PC-9 (cell line): ENCODE measurements at regions not wholly inside any gene's neighbourhood (a gene's known extent, or its start where the extent isn't known, plus 50 kb on each side); places are given as distances from the start of the nearest gene placed in this dataset.

Source experiments
- EZH2 ChIP-seq: fragments of 200-600 bp; sonication (generic); IDR thresholded peaks from 2 replicates; pipeline ENCODE4 v1.8.0; 2017; ENCODE audit warnings: antibody characterized with exemption, low read depth
- TF ChIP-seq, protein P1 (sequence below): fragments of 200-600 bp; sonication (generic); conservative IDR thresholded peaks from 2 replicates; pipeline ENCODE4 v1.6.1; 2017; ENCODE audit warnings: mixed run types, antibody characterized with exemption, mild to moderate bottlenecking, moderate library complexity

DNA sequence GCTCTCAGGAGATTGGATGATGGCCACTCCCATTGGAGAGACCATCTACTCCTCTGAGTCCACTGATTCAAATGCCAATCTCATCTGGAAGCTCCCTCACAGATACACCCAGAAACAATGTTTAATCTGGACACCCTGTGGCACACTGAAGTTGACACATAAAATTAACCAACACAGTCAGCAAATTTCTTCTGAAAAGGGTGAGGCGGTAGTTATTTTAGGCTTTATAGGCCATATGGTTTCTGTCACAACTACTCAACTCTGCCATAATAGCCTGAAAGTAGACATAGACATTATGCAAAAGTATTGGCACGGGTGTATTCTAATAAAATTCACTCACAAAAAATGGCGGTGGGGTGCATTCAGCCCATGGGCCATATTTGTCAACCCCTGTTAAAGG is 244.5 kb upstream of the VLDLR start:
- no peak for TF ChIP-seq EZH2
- TF ChIP-seq, protein P1, sequence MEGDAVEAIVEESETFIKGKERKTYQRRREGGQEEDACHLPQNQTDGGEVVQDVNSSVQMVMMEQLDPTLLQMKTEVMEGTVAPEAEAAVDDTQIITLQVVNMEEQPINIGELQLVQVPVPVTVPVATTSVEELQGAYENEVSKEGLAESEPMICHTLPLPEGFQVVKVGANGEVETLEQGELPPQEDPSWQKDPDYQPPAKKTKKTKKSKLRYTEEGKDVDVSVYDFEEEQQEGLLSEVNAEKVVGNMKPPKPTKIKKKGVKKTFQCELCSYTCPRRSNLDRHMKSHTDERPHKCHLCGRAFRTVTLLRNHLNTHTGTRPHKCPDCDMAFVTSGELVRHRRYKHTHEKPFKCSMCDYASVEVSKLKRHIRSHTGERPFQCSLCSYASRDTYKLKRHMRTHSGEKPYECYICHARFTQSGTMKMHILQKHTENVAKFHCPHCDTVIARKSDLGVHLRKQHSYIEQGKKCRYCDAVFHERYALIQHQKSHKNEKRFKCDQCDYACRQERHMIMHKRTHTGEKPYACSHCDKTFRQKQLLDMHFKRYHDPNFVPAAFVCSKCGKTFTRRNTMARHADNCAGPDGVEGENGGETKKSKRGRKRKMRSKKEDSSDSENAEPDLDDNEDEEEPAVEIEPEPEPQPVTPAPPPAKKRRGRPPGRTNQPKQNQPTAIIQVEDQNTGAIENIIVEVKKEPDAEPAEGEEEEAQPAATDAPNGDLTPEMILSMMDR = no peak
